Stomach (tissue), 8 donors: ENCODE measurements at regions not wholly inside any gene's neighbourhood (a gene's known extent, or its start where the extent isn't known, plus 50 kb on each side); places are given as distances from the start of the nearest gene placed in this dataset.

Source experiments
- DNase-seq, 2 donors: peaks; one replicate each; pipeline versions ENCODE4 v3.0.0 to v3.0.0-alpha.2; 2013 to 2019
- H3K27ac ChIP-seq, 5 donors: fragments of 200-600 bp in 4 of 5; sonication (generic) in 4 of 5; one replicate each; pipeline ENCODE4 v1.5.1; 2013 to 2019; ENCODE audit warnings: mild to moderate bottlenecking in 1 of 5, moderate library complexity in 1 of 5
- H3K27me3 ChIP-seq, 3 donors: fragments of 200-600 bp; sonication (generic); one replicate each; pipeline ENCODE4 v1.5.1; 2017 to 2019; ENCODE audit warnings: mixed run types in 1 of 3
- H3K36me3 ChIP-seq, 4 donors: fragments of 200-600 bp; sonication (generic); 1 replicate in 3 of 4; 2 replicates in 1 of 4; pipeline ENCODE4 v1.5.1; 2016 to 2019
- H3K4me1 ChIP-seq, 4 donors: fragments of 200-600 bp; sonication (generic); one replicate each; pipeline ENCODE4 v1.5.1; 2016 to 2019
- H3K4me3 ChIP-seq, 4 donors: fragments of 200-600 bp; sonication (generic) in 3 of 4; one replicate each; pipeline ENCODE4 v1.5.1; 2016 to 2019; ENCODE audit warnings: mild to moderate bottlenecking in 1 of 4
- H3K9me3 ChIP-seq, 4 donors: fragments of 200-600 bp; sonication (generic); one replicate each; pipeline ENCODE4 v1.5.1; 2016 to 2019
- CTCF ChIP-seq, 7 experiments: fragments of 450-650 bp in 4 of 7; fragments of 200-600 bp in 3 of 7; sonication (generic) in 3 of 7; IDR thresholded peaks; one replicate each; pipeline ENCODE4 v1.5.1; 2016 to 2019; ENCODE audit warnings: antibody characterized with exemption in 7 of 7, control low read depth in 2 of 7, mild to moderate bottlenecking in 1 of 7
- EP300 ChIP-seq: sonication (generic); formaldehyde crosslinking; IDR thresholded peaks from one replicate; pipeline ENCODE4 v1.6.1; 2017; ENCODE audit warnings: antibody characterized with exemption
- POLR2A ChIP-seq, 4 donors: fragments of 450-650 bp; IDR thresholded peaks; one replicate each; pipeline ENCODE4 v1.6.1; 2016; ENCODE audit warnings: antibody characterized with exemption in 4 of 4, control low read depth in 2 of 4, mild to moderate bottlenecking in 1 of 4, moderate library complexity in 1 of 4
- POLR2AphosphoS5 ChIP-seq, 3 donors: sonication (generic); formaldehyde crosslinking; IDR thresholded peaks; one replicate each; pipeline ENCODE4 v1.6.1; 2016; ENCODE audit warnings: antibody characterized with exemption in 3 of 3
- WGBS, 5 donors: extraction: QIAGEN DNeasy Blood & Tissue Kit in 3 of 5; methylation state at CpG; one replicate each; pipeline versions ENCODE4 v1.1.5 to v1.1.7; 2013 to 2018; 5-methylcytosine and 5-hydroxymethylcytosine counted together
- intact Hi-C: fragments of 100-400 bp; cut with DNase I; formaldehyde crosslinking; loops from one replicate; pipeline ENCODE4 v1.15.1; 2023; ENCODE audit warnings: low total_unique reads
- donor health status: healthy with polysubstance abuse.
- donor health status: Bipolar disorder and iron deficiency.
- donor health status: healthy.

GRCh38 chr13:59342400-59342799, 821.3 kb downstream of the DIAPH3 start:
- Histone ChIP-seq H3K4me3 (no peak overlapping the region), H3K27me3 (no peaks in the 10 kb centered on the region), H3K27ac (no peak overlapping the region), H3K9me3 (no peaks in the 10 kb centered on the region), H3K4me1 (peaks cover 0 to 26% (median 0%) of the 10 kb centered on the region in 4 donors), H3K36me3 (no peaks in the 10 kb centered on the region)
- intact Hi-C loops: no loop called here
- 71 to 86% (median 80%) methylated on average over 5 of the region's 5 CpGs for WGBS, 5 donors
- TF ChIP-seq POLR2AphosphoS5 (IDR thresholded peaks at IDR 0.05): no peak
- TF ChIP-seq EP300: no peak
- TF ChIP-seq POLR2A (IDR thresholded peaks at IDR 0.05): no peak
- no peak for TF ChIP-seq CTCF (IDR thresholded peaks at IDR 0.05)
- DNase-seq: no peak

GRCh38 chr13:59343132-59343531, 820.6 kb downstream of the DIAPH3 start:
- H3K4me1 ChIP-seq: peaks cover 0 to 26% (median 0%) of the 10 kb centered on the region in 4 donors
- H3K4me3 ChIP-seq: no peak overlapping the region
- TF ChIP-seq CTCF (IDR thresholded peaks at IDR 0.05) (no peak), EP300 (no peak), POLR2A (IDR thresholded peaks at IDR 0.05) (no peak), POLR2AphosphoS5 (IDR thresholded peaks at IDR 0.05) (no peak)
- 67 to 72% (median 69%) methylated on average over 3 of the region's 3 CpGs for WGBS, 5 donors
- DNase-seq: no peak
- intact Hi-C loops: no loop called here
- no peaks in the 10 kb centered on the region for H3K27me3 ChIP-seq
- H3K9me3 ChIP-seq: no peaks in the 10 kb centered on the region
- H3K27ac ChIP-seq: no peak overlapping the region
- no peaks in the 10 kb centered on the region for H3K36me3 ChIP-seq

- intact Hi-C loops: no loop called here
- no peak overlapping the region for H3K27ac ChIP-seq
- no peaks in the 10 kb centered on the region for H3K36me3 ChIP-seq
- no peaks in the 10 kb centered on the region for H3K27me3 ChIP-seq
- TF ChIP-seq CTCF (IDR thresholded peaks at IDR 0.05) (no peak), POLR2AphosphoS5 (IDR thresholded peaks at IDR 0.05) (no peak), EP300 (no peak), POLR2A (IDR thresholded peaks at IDR 0.05) (no peak)
- DNase-seq: no peak
- WGBS, 5 donors: 71 to 76% (median 72%) methylated on average over 8 of the region's 8 CpGs
- peaks cover 0 to 26% (median 0%) of the 10 kb centered on the region in 4 donors for H3K4me1 ChIP-seq
- H3K4me3 ChIP-seq: no peak overlapping the region
- no peaks in the 10 kb centered on the region for H3K9me3 ChIP-seq
These were observed 819.5 kb downstream of the DIAPH3 start for GRCh38 chr13:59343993-59344822.

GRCh38 chr13:59345311-59345710, 818.4 kb downstream of the DIAPH3 start:
- TF ChIP-seq CTCF (IDR thresholded peaks at IDR 0.05) (no peak), EP300 (peak; percentile 28)
- 31 to 56% (median 45%) methylated on average over 2 of the region's 2 CpGs for WGBS, 5 donors
- Histone ChIP-seq H3K4me1 (peaks cover 0 to 26% (median 0%) of the 10 kb centered on the region in 4 donors), H3K27ac (peak overlapping the region in 1 of 5 donors; percentile 29), H3K9me3 (no peaks in the 10 kb centered on the region), H3K27me3 (no peaks in the 10 kb centered on the region), H3K4me3 (no peak overlapping the region), H3K36me3 (no peaks in the 10 kb centered on the region)
- peak in 1 of 2 donors; percentile 82 for DNase-seq
- intact Hi-C loops: no loop called here
